CD4-positive, alpha-beta T cell (primary cell): ENCODE measurements at regions not wholly inside any gene's neighbourhood (a gene's known extent, or its start where the extent isn't known, plus 50 kb on each side); places are given as distances from the start of the nearest gene placed in this dataset.

Experiments
- ATAC-seq: fragments of 200-7000 bp; cut with Tn5 transposase; one replicate; pipeline ENCODE4 v1.10.0; 2022; ENCODE audit warnings: mild to moderate bottlenecking; ENCODE audit not compliant: poor library complexity
- CTCF ChIA-PET: fragments of 350-600 bp; sonication (Branson Sonifier 250); formaldehyde crosslinking; loops from one replicate; lab custom pipeline; 2021; ENCODE audit warnings: antibody characterized with exemption, inconsistent platforms; lab: Charles Lee
- POLR2A ChIA-PET: fragments of 350-600 bp; sonication (Branson Sonifier 250); formaldehyde crosslinking; loops from one replicate; lab custom pipeline; 2021; ENCODE audit warnings: antibody characterized with exemption, inconsistent platforms; lab: Charles Lee
- DNase-seq, 14 experiments: peaks; one replicate each; pipeline ENCODE4 v3.0.0-alpha.2; 2013 to 2020; ENCODE audit warnings: mixed read lengths in 2 of 14
- H3K27ac ChIP-seq, 2 donors: one replicate each; pipeline versions ENCODE4 v1.5.1 to v1.7.0; 2013; ENCODE audit warnings: low read length in 2 of 2, low read depth in 1 of 2, mild to moderate bottlenecking in 1 of 2
- H3K27me3 ChIP-seq, 2 experiments: 1 replicate in 1 of 2; 2 replicates in 1 of 2; pipeline versions ENCODE4 v1.6.1 to v1.7.0; 2013; ENCODE audit warnings: low read length in 2 of 2, control low read depth in 1 of 2, mild to moderate bottlenecking in 1 of 2, moderate library complexity in 1 of 2; ENCODE audit not compliant: insufficient read depth in 2 of 2, control insufficient read depth in 1 of 2
- H3K36me3 ChIP-seq: one replicate; pipeline ENCODE4 v1.6.1; 2013; ENCODE audit warnings: low read length, control low read depth; ENCODE audit not compliant: insufficient read depth
- H3K4me1 ChIP-seq: one replicate; pipeline ENCODE4 v1.6.1; 2013; ENCODE audit warnings: low read length, control low read depth; ENCODE audit not compliant: insufficient read depth
- H3K4me3 ChIP-seq: one replicate; pipeline ENCODE4 v1.5.1; 2013; ENCODE audit warnings: mild to moderate bottlenecking, low read length, moderate library complexity
- H3K9me3 ChIP-seq, 2 experiments: 1 replicate in 1 of 2; 2 replicates in 1 of 2; pipeline versions ENCODE4 v1.6.1 to v1.7.0; 2013; ENCODE audit warnings: low read length in 2 of 2, mild to moderate bottlenecking in 2 of 2, control low read depth in 1 of 2, moderate library complexity in 1 of 2; ENCODE audit not compliant: control insufficient read depth in 1 of 2, insufficient read depth in 1 of 2
- H3K27ac Mint-ChIP-seq: one replicate; pipeline ENCODE4 v1.8.0; 2020; ENCODE audit warnings: mixed read lengths
- H3K27me3 Mint-ChIP-seq: one replicate; pipeline ENCODE4 v1.8.0; 2021; ENCODE audit warnings: mixed read lengths
- H3K36me3 Mint-ChIP-seq: one replicate; pipeline ENCODE4 v1.8.0; 2021; ENCODE audit warnings: low read depth, mixed read lengths
- H3K4me1 Mint-ChIP-seq: one replicate; pipeline ENCODE4 v1.8.0; 2021; ENCODE audit warnings: low read depth, mixed read lengths
- H3K4me3 Mint-ChIP-seq: one replicate; pipeline ENCODE4 v1.8.0; 2020; ENCODE audit warnings: mild to moderate bottlenecking, mixed read lengths
- H3K9me3 Mint-ChIP-seq: one replicate; pipeline ENCODE4 v1.8.0; 2020; ENCODE audit warnings: mixed read lengths
- intact Hi-C, 2 experiments: fragments of 100-400 bp; cut with DNase I in 1 of 2; cut with micrococcal nuclease in 1 of 2; formaldehyde crosslinking; loops; one replicate each; pipeline versions ENCODE4 v1.15.1 to v1.9.0; 2023 to 2025; cut with DNase I, micrococcal nuclease
- TF ChIP-seq, protein P1 (sequence below): fragments of 200-600 bp; IDR thresholded peaks from one replicate; pipeline ENCODE4 v1.8.0; 2022; ENCODE audit warnings: antibody characterized with exemption, mild to moderate bottlenecking

- Mint-ChIP-seq H3K4me3 (no peak overlapping the region), H3K27ac (no peak overlapping the region), H3K36me3 (no peaks in the 10 kb centered on the region), H3K27me3 (no peaks in the 10 kb centered on the region), H3K9me3 (peaks cover 2% of the 10 kb centered on the region), H3K4me1 (no peaks in the 10 kb centered on the region)
- intact Hi-C loops, result no loop called here
- H3K4me3 ChIP-seq, result no peak overlapping the region
- H3K27ac ChIP-seq, result no peak overlapping the region
- DNase-seq (no peak), ATAC-seq (no peak)
- H3K36me3 ChIP-seq, result no peaks in the 10 kb centered on the region
- CTCF ChIA-PET, result no interaction called here
- TF ChIP-seq, protein P1, sequence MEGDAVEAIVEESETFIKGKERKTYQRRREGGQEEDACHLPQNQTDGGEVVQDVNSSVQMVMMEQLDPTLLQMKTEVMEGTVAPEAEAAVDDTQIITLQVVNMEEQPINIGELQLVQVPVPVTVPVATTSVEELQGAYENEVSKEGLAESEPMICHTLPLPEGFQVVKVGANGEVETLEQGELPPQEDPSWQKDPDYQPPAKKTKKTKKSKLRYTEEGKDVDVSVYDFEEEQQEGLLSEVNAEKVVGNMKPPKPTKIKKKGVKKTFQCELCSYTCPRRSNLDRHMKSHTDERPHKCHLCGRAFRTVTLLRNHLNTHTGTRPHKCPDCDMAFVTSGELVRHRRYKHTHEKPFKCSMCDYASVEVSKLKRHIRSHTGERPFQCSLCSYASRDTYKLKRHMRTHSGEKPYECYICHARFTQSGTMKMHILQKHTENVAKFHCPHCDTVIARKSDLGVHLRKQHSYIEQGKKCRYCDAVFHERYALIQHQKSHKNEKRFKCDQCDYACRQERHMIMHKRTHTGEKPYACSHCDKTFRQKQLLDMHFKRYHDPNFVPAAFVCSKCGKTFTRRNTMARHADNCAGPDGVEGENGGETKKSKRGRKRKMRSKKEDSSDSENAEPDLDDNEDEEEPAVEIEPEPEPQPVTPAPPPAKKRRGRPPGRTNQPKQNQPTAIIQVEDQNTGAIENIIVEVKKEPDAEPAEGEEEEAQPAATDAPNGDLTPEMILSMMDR, result no peak
- POLR2A ChIA-PET, result no interaction called here
- peaks cover 0 to 8% of the 10 kb centered on the region in 2 experiments for H3K9me3 ChIP-seq
- H3K4me1 ChIP-seq, result no peaks in the 10 kb centered on the region
- no peaks in the 10 kb centered on the region for H3K27me3 ChIP-seq
Observed at GRCh38 chr18:41395695-41396094, 559.3 kb upstream of the PIK3C3 start.

GRCh38 chr18:41391616-41392595 is 563.1 kb upstream of the PIK3C3 start:
- TF ChIP-seq, protein P1, result no peak
- peaks cover 2% of the 10 kb centered on the region for H3K9me3 Mint-ChIP-seq
- intact Hi-C loops, result no loop called here
- DNase-seq (no peak), ATAC-seq (no peak)
- POLR2A ChIA-PET, result no interaction called here
- no peaks in the 10 kb centered on the region for H3K4me1 ChIP-seq
- no peak overlapping the region for H3K4me3 Mint-ChIP-seq
- no peaks in the 10 kb centered on the region for H3K27me3 Mint-ChIP-seq
- no peaks in the 10 kb centered on the region for H3K27me3 ChIP-seq
- no peaks in the 10 kb centered on the region for H3K36me3 Mint-ChIP-seq
- H3K36me3 ChIP-seq, result no peaks in the 10 kb centered on the region
- CTCF ChIA-PET, result no interaction called here
- H3K27ac ChIP-seq, result no peak overlapping the region
- peaks cover 0 to 8% of the 10 kb centered on the region in 2 experiments for H3K9me3 ChIP-seq
- H3K27ac Mint-ChIP-seq, result no peak overlapping the region
- no peak overlapping the region for H3K4me3 ChIP-seq
- no peaks in the 10 kb centered on the region for H3K4me1 Mint-ChIP-seq

DNA sequence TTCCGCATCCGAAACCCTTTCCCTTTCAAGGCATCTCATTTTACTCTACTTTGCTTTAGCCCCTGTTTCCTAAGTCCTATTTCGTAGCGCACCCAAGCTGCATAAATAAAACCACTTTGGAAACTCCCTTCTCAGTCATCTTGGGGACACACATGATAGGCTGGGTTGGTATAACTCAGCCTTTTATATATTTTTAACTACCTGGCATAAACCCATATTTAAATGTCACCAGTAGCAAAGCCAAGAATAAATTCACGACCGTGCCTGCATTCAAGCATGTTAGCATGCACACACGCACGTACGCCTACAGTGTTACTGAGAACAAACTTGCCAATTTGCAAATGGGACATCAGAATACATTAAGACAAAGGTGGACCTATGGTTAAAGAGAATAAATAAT is 564.7 kb upstream of the PIK3C3 start:
- no peak for ATAC-seq
- no peak overlapping the region for H3K4me3 Mint-ChIP-seq

More for the DNA sequence above, 564.7 kb upstream of the PIK3C3 start:
- TF ChIP-seq, protein P1, result no peak
- no peak overlapping the region for H3K27ac ChIP-seq
- Mint-ChIP-seq H3K9me3 (no peaks in the 10 kb centered on the region), H3K4me1 (no peaks in the 10 kb centered on the region), H3K27me3 (no peaks in the 10 kb centered on the region), H3K36me3 (no peaks in the 10 kb centered on the region), H3K27ac (no peak overlapping the region)
- no peak overlapping the region for H3K4me3 ChIP-seq
- ChIA-PET POLR2A (no interaction called here), CTCF (no interaction called here)
- H3K27me3 ChIP-seq, result no peaks in the 10 kb centered on the region
- intact Hi-C loops, result no loop called here
- H3K4me1 ChIP-seq, result no peaks in the 10 kb centered on the region
- peaks cover 0 to 8% of the 10 kb centered on the region in 2 experiments for H3K9me3 ChIP-seq
- H3K36me3 ChIP-seq, result no peaks in the 10 kb centered on the region
- DNase-seq, result no peak
